B cell (primary cell): ENCODE measurements at regions not wholly inside any gene's neighbourhood (a gene's known extent, or its start where the extent isn't known, plus 50 kb on each side); places are given as distances from the start of the nearest gene placed in this dataset.

Experiments used
- CTCF ChIP-seq: fragments of 200-600 bp; IDR thresholded peaks from one replicate; pipeline ENCODE4 v1.8.0; 2022; ENCODE audit warnings: antibody characterized with exemption, mild to moderate bottlenecking
- EZH2 ChIP-seq: IDR thresholded peaks from 2 replicates; pipeline ENCODE4 v1.6.1; 2012; ENCODE audit warnings: borderline replicate concordance, low read depth, mild to moderate bottlenecking, moderate library complexity, low read length; ENCODE audit not compliant: insufficient read depth, poor library complexity, severe bottlenecking

GRCh38 chr10:128976856-128977255 is 490.2 kb upstream of the MGMT start:
- no peak for TF ChIP-seq CTCF
- TF ChIP-seq EZH2 = no peak
